Kidney (tissue), 13 donors: ENCODE measurements at regions not wholly inside any gene's neighbourhood (a gene's known extent, or its start where the extent isn't known, plus 50 kb on each side); places are given as distances from the start of the nearest gene placed in this dataset.
A peak's percentile ranks its signal among the peaks of the same experiment; 100 is the strongest.

Experiments
- DNase-seq, 5 donors: peaks; one replicate each; pipeline ENCODE4 v3.0.0-alpha.2; 2013 to 2020
- FAIRE-seq: peaks from 2 replicates; lab custom pipeline; 2012; peaks lifted over from hg19 to GRCh38; lab: Jason Lieb, UNC
- H3K27ac ChIP-seq, 2 donors: one replicate each; pipeline ENCODE4 v1.7.0; 2013; ENCODE audit warnings: low read depth in 2 of 2, low read length in 2 of 2, inconsistent platforms in 1 of 2
- H3K27me3 ChIP-seq: one replicate; pipeline ENCODE4 v1.7.1; 2013; ENCODE audit warnings: low read length, inconsistent platforms; ENCODE audit not compliant: control insufficient read depth, insufficient read depth
- H3K36me3 ChIP-seq, 3 donors: one replicate each; pipeline versions ENCODE4 v1.7.0 to v1.7.1; 2013; ENCODE audit warnings: low read length in 3 of 3, control low read depth in 1 of 3, inconsistent platforms in 1 of 3; ENCODE audit not compliant: insufficient read depth in 3 of 3, control insufficient read depth in 2 of 3
- H3K4me1 ChIP-seq, 3 donors: one replicate each; pipeline versions ENCODE4 v1.7.0 to v1.7.1; 2013; ENCODE audit warnings: low read length in 3 of 3, inconsistent platforms in 1 of 3, low read depth in 1 of 3; ENCODE audit not compliant: control insufficient read depth in 2 of 3, insufficient read depth in 2 of 3
- H3K4me3 ChIP-seq, 3 donors: one replicate each; pipeline versions ENCODE4 v1.7.0 to v1.8.1; 2013; ENCODE audit warnings: low read length in 3 of 3, control low read depth in 1 of 3, inconsistent platforms in 1 of 3
- H3K9ac ChIP-seq, 3 donors: one replicate each; pipeline versions ENCODE4 v1.7.0 to v1.7.1; 2013; ENCODE audit warnings: low read length in 3 of 3, control low read depth in 1 of 3, inconsistent platforms in 1 of 3
- H3K9me3 ChIP-seq, 3 donors: one replicate each; pipeline versions ENCODE4 v1.7.0 to v1.7.1; 2013; ENCODE audit warnings: low read length in 3 of 3, control low read depth in 1 of 3, inconsistent platforms in 1 of 3; ENCODE audit not compliant: control insufficient read depth in 2 of 3, insufficient read depth in 1 of 3
- CTCF ChIP-seq: IDR thresholded peaks from 3 replicates; pipeline ENCODE4 v1.5.1; 2012; ENCODE audit warnings: mild to moderate bottlenecking, moderate library complexity, borderline replicate concordance; ENCODE audit not compliant: insufficient read depth; ENCODE audit errors: extremely low read depth
- intact Hi-C: fragments of 100-400 bp; cut with DNase I; formaldehyde crosslinking; loops from one replicate; pipeline ENCODE4 v1.11.1; 2022
- donor health status: control.
- donor health status: control.
- donor health status: control.
- donor health status: control.
- donor health status: control.
- donor health status: DM: yes; HTN: yes; CAD: no.
- donor health status: Normal renal cell carcinoma (clear cell type).

- Histone ChIP-seq H3K4me1 (no peaks in the 10 kb centered on the region), H3K27ac (no peak overlapping the region), H3K36me3 (no peaks in the 10 kb centered on the region), H3K9me3 (no peaks in the 10 kb centered on the region), H3K9ac (no peak overlapping the region), H3K4me3 (no peak overlapping the region), H3K27me3 (no peaks in the 10 kb centered on the region)
- no peak for TF ChIP-seq CTCF
- intact Hi-C loops: no loop called here
- DNase-seq (peak in 1 of 5 donors; percentile 3), FAIRE-seq (no peak)
These were observed 1276.9 kb upstream of the PCDH9 start for GRCh38 chr13:68506888-68507551.

GRCh38 chr13:68490594-68490993 is 1260.5 kb upstream of the PCDH9 start:
- no peak overlapping the region for H3K4me3 ChIP-seq
- DNase-seq: no peak
- no peak for TF ChIP-seq CTCF
- H3K27ac ChIP-seq: no peak overlapping the region
- H3K4me1 ChIP-seq: no peaks in the 10 kb centered on the region
- FAIRE-seq: no peak
- no peaks in the 10 kb centered on the region for H3K27me3 ChIP-seq
- H3K9me3 ChIP-seq: no peaks in the 10 kb centered on the region
- no peaks in the 10 kb centered on the region for H3K36me3 ChIP-seq
- H3K9ac ChIP-seq: no peak overlapping the region
- intact Hi-C loops: no loop called here

- no peak for TF ChIP-seq CTCF
- H3K9me3 ChIP-seq: no peaks in the 10 kb centered on the region
- H3K36me3 ChIP-seq: no peaks in the 10 kb centered on the region
- no peak overlapping the region for H3K4me3 ChIP-seq
- DNase-seq: peak in 1 of 5 donors; percentile 1
- FAIRE-seq: no peak
- H3K27ac ChIP-seq: no peak overlapping the region
- no peaks in the 10 kb centered on the region for H3K27me3 ChIP-seq
- no peak overlapping the region for H3K9ac ChIP-seq
- intact Hi-C loops: no loop called here
- no peaks in the 10 kb centered on the region for H3K4me1 ChIP-seq
These were observed 1251.0 kb upstream of the PCDH9 start for GRCh38 chr13:68481130-68481529.
